ENCODE measurements at regions not wholly inside any gene's neighbourhood (a gene's known extent, or its start where the extent isn't known, plus 50 kb on each side); places are given as distances from the start of the nearest gene placed in this dataset.
A peak's percentile ranks its signal among the peaks of the same experiment; 100 is the strongest.

GRCh38 chr15:63451671-63452315 is 52.6 kb upstream of the USP3 start:
- Histone ChIP-seq H3K27me3 (ENCODE audit: insufficient read depth, low read length, poor library complexity, severe bottlenecking) (no peaks in the 10 kb centered on the region), H3K4me2 (ENCODE audit: low read depth, low read length, poor library complexity, severe bottlenecking) (no peak overlapping the region)
- TF ChIP-seq CTCF (conservative IDR thresholded peaks at IDR 0.05; ENCODE audit: low read length) (no peak), EZH2phosphoT487 (IDR thresholded peaks at IDR 0.05; ENCODE audit: borderline replicate concordance) (no peak)

GRCh38 chr15:63452552-63453136 is 51.7 kb upstream of the USP3 start:
- Histone ChIP-seq H3K36me3 (ENCODE audit: insufficient read depth, low read length) (no peaks in the 10 kb centered on the region), H3F3A (ENCODE audit: low read depth) (no peaks in the 10 kb centered on the region), H2AFZ (ENCODE audit: low read length) (0 out of 2 replicates have a peak overlapping the region, but pooled peaks have one; percentile 16), H3K4me2 (ENCODE audit: low read depth, low read length, poor library complexity, severe bottlenecking) (no peak overlapping the region), H3K79me2 (ENCODE audit: insufficient read depth, low read length) (no peaks in the 10 kb centered on the region), H3K9me2 (replicated peaks; ENCODE audit: low read depth, low read length) (no peaks in the 10 kb centered on the region), H3K9me3 (ENCODE audit: insufficient read depth, low read depth, low read length) (no peaks in the 10 kb centered on the region), H3K4me1 (ENCODE audit: insufficient read depth, low read length, poor library complexity, severe bottlenecking) (peaks cover 8% of the 10 kb centered on the region), H4K20me1 (ENCODE audit: insufficient read depth, low read length, poor library complexity, severe bottlenecking) (no peaks in the 10 kb centered on the region), H3K9ac (ENCODE audit: low read depth, low read length, poor library complexity, severe bottlenecking) (peak overlapping the region; percentile 26), H3K27me3 (ENCODE audit: insufficient read depth, low read length, poor library complexity, severe bottlenecking) (no peaks in the 10 kb centered on the region), H3K4me3 (ENCODE audit: low read length, poor library complexity, severe bottlenecking) (no peak overlapping the region)
- TF ChIP-seq EZH2phosphoT487 (IDR thresholded peaks at IDR 0.05; ENCODE audit: borderline replicate concordance) (no peak), CTCF (conservative IDR thresholded peaks at IDR 0.05; ENCODE audit: low read length) (no peak)

More at GRCh38 chr15:63451671-63452315, 52.6 kb upstream of the USP3 start:
- Histone ChIP-seq H2AFZ (ENCODE audit: low read length) (no peak overlapping the region), H3K9ac (ENCODE audit: low read depth, low read length, poor library complexity, severe bottlenecking) (no peak overlapping the region), H3K4me3 (ENCODE audit: low read length, poor library complexity, severe bottlenecking) (no peak overlapping the region), H3K9me2 (replicated peaks; ENCODE audit: low read depth, low read length) (no peaks in the 10 kb centered on the region), H4K20me1 (ENCODE audit: insufficient read depth, low read length, poor library complexity, severe bottlenecking) (no peaks in the 10 kb centered on the region), H3K9me3 (ENCODE audit: insufficient read depth, low read depth, low read length) (no peaks in the 10 kb centered on the region), H3K79me2 (ENCODE audit: insufficient read depth, low read length) (no peaks in the 10 kb centered on the region), H3K4me1 (ENCODE audit: insufficient read depth, low read length, poor library complexity, severe bottlenecking) (peaks cover 8% of the 10 kb centered on the region), H3K36me3 (ENCODE audit: insufficient read depth, low read length) (no peaks in the 10 kb centered on the region), H3F3A (ENCODE audit: low read depth) (no peaks in the 10 kb centered on the region)

GRCh38 chr15:63453186-63453905 is 51.0 kb upstream of the USP3 start:
- no peaks in the 10 kb centered on the region for H3K79me2 ChIP-seq (ENCODE audit: insufficient read depth, low read length)
- H3K9me2 ChIP-seq (replicated peaks; ENCODE audit: low read depth, low read length): no peaks in the 10 kb centered on the region
- peaks cover 8% of the 10 kb centered on the region for H3K4me1 ChIP-seq (ENCODE audit: insufficient read depth, low read length, poor library complexity, severe bottlenecking)
- no peaks in the 10 kb centered on the region for H3K36me3 ChIP-seq (ENCODE audit: insufficient read depth, low read length)
- no peaks in the 10 kb centered on the region for H3K9me3 ChIP-seq (ENCODE audit: insufficient read depth, low read depth, low read length)
- H3K27me3 ChIP-seq (ENCODE audit: insufficient read depth, low read length, poor library complexity, severe bottlenecking): no peaks in the 10 kb centered on the region
- H3K4me3 ChIP-seq (ENCODE audit: low read length, poor library complexity, severe bottlenecking): no peak overlapping the region
- TF ChIP-seq CTCF (conservative IDR thresholded peaks at IDR 0.05; ENCODE audit: low read length) (no peak), EZH2phosphoT487 (IDR thresholded peaks at IDR 0.05; ENCODE audit: borderline replicate concordance) (no peak)
- 0 out of 2 replicates have a peak overlapping the region, but pooled peaks have one; percentile 16 for H2AFZ ChIP-seq (ENCODE audit: low read length)
- no peaks in the 10 kb centered on the region for H4K20me1 ChIP-seq (ENCODE audit: insufficient read depth, low read length, poor library complexity, severe bottlenecking)
- H3K9ac ChIP-seq (ENCODE audit: low read depth, low read length, poor library complexity, severe bottlenecking): peak overlapping the region; percentile 26
- H3K4me2 ChIP-seq (ENCODE audit: low read depth, low read length, poor library complexity, severe bottlenecking): no peak overlapping the region
- no peaks in the 10 kb centered on the region for H3F3A ChIP-seq (ENCODE audit: low read depth)

Measured in Loucy (cell line).